SK-N-MC (cell line): ENCODE measurements at regions not wholly inside any gene's neighbourhood (a gene's known extent, or its start where the extent isn't known, plus 50 kb on each side); places are given as distances from the start of the nearest gene placed in this dataset.
"Not testable (repeated sequence)": the region's sequence is repeated elsewhere in the genome, so short reads cannot be mapped to it uniquely, and the experiment has no call there.

ENCODE experiments used
- DNase-seq: peaks from one replicate; pipeline ENCODE4 v3.0.0-alpha.2; 2011; ENCODE audit warnings: low read depth, low spot score
- H3K27ac ChIP-seq: fragments of 200-600 bp; sonication (generic); 2 replicates; pipeline ENCODE4 v1.5.1; 2016; ENCODE audit warnings: mixed run types
- H3K36me3 ChIP-seq: fragments of 200-600 bp; sonication (generic); 2 replicates; pipeline ENCODE4 v1.6.1; 2017; ENCODE audit warnings: antibody characterized with exemption, low read length, mixed read lengths; ENCODE audit not compliant: insufficient read depth
- H3K4me3 ChIP-seq: fragments of 200-600 bp; sonication (generic); 2 replicates; pipeline ENCODE4 v1.5.1; 2016
- H3K9ac ChIP-seq: fragments of 200-600 bp; sonication (generic); 2 replicates; pipeline ENCODE4 v1.8.0; 2017; ENCODE audit warnings: mixed run types, mixed read lengths; ENCODE audit not compliant: insufficient read length
- H3K9me3 ChIP-seq: fragments of 200-600 bp; sonication (generic); 2 replicates; pipeline ENCODE4 v1.6.1; 2017; ENCODE audit warnings: low read depth, mild to moderate bottlenecking, antibody characterized with exemption, low read length, moderate library complexity, mixed read lengths
- EZH2 ChIP-seq: fragments of 200-600 bp; sonication (generic); IDR thresholded peaks from one replicate; pipeline ENCODE4 v1.6.1; 2017; ENCODE audit warnings: antibody characterized with exemption
- FOXP2 ChIP-seq: optimal IDR thresholded peaks from 2 replicates; pipeline ENCODE3; 2011; ENCODE audit warnings: mild to moderate bottlenecking, moderate library complexity; ENCODE audit not compliant: insufficient read depth; ENCODE audit errors: extremely low read length, control extremely low read depth
- POLR2AphosphoS5 ChIP-seq: IDR thresholded peaks from 2 replicates; pipeline ENCODE4 v1.6.1; 2012; ENCODE audit warnings: mild to moderate bottlenecking, low read depth, low read length, borderline replicate concordance

DNA sequence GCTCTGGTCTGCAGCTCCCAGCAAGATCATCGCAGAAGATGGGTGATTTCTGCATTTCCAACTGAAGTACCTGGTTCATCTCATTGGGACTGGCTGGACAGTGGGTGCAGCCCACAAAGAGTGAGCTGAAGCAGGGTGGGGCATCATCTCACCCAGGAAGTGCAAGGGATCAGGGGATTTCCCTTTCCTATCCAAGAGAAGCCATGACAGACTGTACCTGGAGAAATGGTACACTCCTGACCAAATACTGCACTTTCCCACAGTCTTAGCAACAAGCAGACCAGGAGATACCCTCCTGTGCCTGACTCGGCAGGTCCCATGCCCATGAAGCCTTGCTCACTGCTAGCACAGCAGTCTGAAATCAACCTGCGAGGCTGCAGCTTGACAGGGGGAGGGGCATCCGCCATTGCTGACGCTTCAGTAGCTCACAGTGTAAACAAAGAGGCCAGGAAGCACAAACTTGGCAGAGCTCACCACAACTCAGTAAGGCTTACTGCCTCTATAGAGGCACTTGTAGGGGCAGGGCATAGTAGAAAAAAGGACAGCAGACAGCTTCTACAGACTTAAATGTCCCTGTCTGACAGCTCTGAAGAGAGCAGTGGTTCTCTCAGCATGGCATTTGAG, 60.5 kb downstream of the AREG start:
- not testable (repeated sequence) for DNase-seq, H3K27ac ChIP-seq

DNA sequence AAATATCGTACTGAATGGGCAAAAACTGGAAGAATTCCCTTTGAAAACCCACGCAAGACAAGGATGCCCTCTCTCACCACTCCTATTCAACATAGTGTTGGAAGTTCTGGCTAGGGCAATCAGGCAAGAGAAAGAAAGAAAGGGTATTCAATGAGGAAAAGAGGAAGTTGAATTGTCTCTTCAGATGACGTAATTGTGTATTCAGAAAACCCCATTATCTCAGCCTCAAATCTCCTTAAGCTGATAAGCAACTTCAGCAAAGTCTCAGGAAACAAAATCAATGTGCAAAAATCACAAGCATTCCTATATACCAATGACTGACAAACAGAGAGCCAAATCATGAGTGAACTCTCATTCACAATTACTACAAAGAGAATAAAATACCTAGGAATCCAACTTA, 64.4 kb downstream of the AREG start:
- H3K9me3 ChIP-seq, H3K4me3 ChIP-seq, H3K9ac ChIP-seq, H3K36me3 ChIP-seq, H3K27ac ChIP-seq, DNase-seq: not testable (repeated sequence)

More for the DNA sequence above, 60.5 kb downstream of the AREG start:
- not testable (repeated sequence) for H3K9me3 ChIP-seq, H3K4me3 ChIP-seq, H3K9ac ChIP-seq, H3K36me3 ChIP-seq

DNA sequence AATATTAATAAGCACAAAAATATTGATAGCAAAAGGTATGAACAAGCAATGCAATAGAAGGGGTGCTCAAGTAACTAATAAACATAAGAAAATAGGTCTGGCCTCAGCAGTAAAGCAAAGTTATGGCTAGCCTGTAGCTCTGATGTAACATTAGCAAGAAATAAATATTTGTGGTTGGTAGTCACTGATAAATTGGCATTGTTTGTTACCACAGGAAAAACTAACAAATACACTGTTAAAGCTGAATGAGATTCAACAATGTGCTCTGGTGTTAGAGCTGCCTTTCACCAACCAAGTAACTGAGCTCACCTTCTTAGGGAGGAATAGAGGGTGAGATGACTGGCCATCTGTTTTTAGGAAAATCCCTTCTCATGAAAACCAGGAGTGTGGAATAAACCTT, 71.4 kb downstream of the AREG start:
- H3K4me3 ChIP-seq, result no peak overlapping the region
- DNase-seq, result no peak
- TF ChIP-seq POLR2AphosphoS5, result no peak
- TF ChIP-seq FOXP2, result no peak
- TF ChIP-seq EZH2, result no peak
- no peak overlapping the region for H3K27ac ChIP-seq
- H3K9me3 ChIP-seq, result no peaks in the 10 kb centered on the region
- H3K36me3 ChIP-seq, result no peaks in the 10 kb centered on the region
- no peak overlapping the region for H3K9ac ChIP-seq

DNA sequence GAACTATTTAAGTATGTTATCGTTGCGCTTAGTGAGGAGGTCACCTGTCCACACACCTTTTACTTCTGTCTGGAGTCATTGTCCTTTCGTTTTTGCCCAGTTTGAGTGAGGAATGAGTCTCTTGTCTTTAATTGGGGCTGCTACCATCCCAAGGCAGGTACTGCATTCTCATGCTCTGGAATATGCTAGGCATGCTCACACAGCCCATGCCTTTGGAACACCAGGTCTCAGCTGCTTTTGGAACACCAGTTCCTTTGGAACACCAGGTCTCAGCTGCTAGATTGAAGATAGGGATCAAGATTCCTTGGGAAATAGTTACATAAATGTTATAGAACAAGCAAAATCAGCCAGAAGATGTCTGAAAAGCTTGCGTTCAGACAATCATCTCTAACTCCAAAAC, 73.1 kb downstream of the AREG start:
- TF ChIP-seq EZH2, result no peak
- no peak for TF ChIP-seq POLR2AphosphoS5
- no peak for TF ChIP-seq FOXP2
- no peak for DNase-seq
- H3K9me3 ChIP-seq, result no peaks in the 10 kb centered on the region
- H3K9ac ChIP-seq, result no peak overlapping the region
- no peak overlapping the region for H3K27ac ChIP-seq
- no peaks in the 10 kb centered on the region for H3K36me3 ChIP-seq
- H3K4me3 ChIP-seq, result no peak overlapping the region

DNA sequence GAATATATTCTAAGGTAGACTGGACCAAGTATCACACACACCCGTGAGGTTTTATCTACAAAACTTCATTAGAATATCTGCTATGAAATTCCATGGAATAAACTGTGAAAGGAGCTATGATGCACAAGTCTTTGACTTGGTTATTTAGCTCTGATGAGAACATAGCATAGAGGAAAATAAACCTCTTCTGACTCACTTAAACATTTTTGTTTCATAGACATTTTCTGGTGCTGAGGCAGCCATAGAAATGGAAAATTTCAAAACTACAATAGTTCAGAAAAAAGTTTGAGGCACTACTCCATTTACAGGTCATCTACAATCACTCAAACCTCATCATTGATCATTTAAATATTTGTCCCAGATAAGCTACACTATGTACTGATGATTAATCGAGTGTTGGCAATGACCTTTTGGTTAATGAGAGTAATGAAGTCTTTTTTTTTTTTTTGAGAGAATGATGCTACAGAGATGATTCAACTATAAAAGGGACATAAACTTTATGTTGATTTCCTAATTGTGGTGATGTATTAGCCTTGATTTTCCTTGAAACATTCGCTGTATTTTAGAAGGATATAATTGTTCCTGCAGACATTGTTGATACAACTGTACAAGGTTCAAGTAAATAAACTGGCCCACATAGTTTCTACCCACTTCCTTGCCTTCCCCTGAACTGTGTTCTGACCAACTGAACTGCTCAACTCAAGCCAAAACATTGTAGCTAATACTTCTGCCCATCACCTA, 77.5 kb downstream of the AREG start:
- Histone ChIP-seq H3K27ac (no peak overlapping the region), H3K4me3 (no peak overlapping the region), H3K9me3 (no peaks in the 10 kb centered on the region), H3K9ac (no peak overlapping the region), H3K36me3 (no peaks in the 10 kb centered on the region)
- TF ChIP-seq EZH2 (no peak), FOXP2 (no peak), POLR2AphosphoS5 (no peak)
- no peak for DNase-seq

DNA sequence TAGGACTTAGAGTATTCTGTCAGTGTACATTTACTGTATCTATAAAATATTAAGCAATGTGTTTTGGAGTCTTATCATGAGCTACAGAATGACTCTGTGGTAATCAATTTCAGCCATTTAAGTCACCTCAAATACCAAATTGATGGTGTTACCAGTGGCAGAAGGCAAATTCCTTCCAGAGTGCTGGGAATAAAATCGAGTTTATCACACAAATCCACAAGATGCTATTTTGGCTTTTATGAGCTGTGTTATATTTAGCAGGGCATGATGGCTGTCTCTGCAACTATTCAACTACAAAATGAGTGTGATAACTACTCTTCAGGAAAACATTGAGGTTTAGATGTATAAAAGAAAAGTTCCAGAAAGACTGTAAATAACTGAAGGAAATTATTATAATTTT, 78.2 kb downstream of the AREG start:
- Histone ChIP-seq H3K36me3 (no peaks in the 10 kb centered on the region), H3K4me3 (no peak overlapping the region), H3K27ac (no peak overlapping the region), H3K9me3 (no peaks in the 10 kb centered on the region), H3K9ac (no peak overlapping the region)
- TF ChIP-seq POLR2AphosphoS5 (no peak), FOXP2 (no peak), EZH2 (no peak)
- no peak for DNase-seq

DNA sequence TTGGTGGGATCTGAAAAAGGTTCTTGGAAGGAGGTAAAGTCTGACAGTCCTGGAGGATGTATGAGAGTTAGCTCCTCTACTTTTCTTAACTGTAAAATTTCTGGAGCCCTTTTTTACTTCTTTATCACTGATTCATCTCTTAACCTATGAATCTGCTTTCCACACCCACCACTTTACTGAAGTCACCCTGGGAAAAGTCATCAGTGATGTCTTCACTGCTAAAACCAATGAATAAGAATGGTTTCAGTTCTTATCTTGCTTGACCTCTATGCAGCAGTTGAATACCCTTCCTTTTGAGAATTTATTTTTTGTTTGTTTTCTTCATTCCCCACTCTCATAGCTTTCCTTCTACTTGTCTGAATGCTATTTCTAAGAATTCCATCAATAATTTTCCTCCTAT, 80.0 kb downstream of the AREG start:
- Histone ChIP-seq H3K4me3 (no peak overlapping the region), H3K9ac (no peak overlapping the region), H3K36me3 (no peaks in the 10 kb centered on the region), H3K9me3 (no peaks in the 10 kb centered on the region), H3K27ac (no peak overlapping the region)
- no peak for DNase-seq
- no peak for TF ChIP-seq FOXP2
- TF ChIP-seq EZH2, result no peak
- no peak for TF ChIP-seq POLR2AphosphoS5

DNA sequence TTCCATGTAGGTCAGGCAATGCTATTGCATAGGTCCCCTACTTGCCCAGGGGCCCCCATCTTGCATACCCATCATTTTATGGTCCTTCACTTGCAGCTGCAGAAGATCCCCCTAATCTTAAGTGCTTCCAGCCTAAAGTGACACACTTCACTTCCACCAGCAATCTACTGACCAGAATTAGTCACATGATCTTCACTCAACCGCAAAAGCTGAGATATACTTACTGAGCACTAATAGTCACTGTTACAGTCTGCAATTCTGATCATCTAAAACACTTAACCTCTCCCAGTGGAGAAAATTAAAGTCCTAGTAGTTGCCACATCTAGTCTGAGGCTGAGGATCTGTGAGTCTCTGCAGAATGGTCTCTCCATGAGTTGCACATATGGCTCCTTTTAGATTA, 82.1 kb downstream of the AREG start:
- no peak overlapping the region for H3K4me3 ChIP-seq
- H3K9ac ChIP-seq, result no peak overlapping the region
- no peaks in the 10 kb centered on the region for H3K9me3 ChIP-seq
- DNase-seq, result no peak
- no peak for TF ChIP-seq POLR2AphosphoS5
- no peak for TF ChIP-seq EZH2
- TF ChIP-seq FOXP2, result no peak
- H3K36me3 ChIP-seq, result no peaks in the 10 kb centered on the region
- H3K27ac ChIP-seq, result no peak overlapping the region

DNA sequence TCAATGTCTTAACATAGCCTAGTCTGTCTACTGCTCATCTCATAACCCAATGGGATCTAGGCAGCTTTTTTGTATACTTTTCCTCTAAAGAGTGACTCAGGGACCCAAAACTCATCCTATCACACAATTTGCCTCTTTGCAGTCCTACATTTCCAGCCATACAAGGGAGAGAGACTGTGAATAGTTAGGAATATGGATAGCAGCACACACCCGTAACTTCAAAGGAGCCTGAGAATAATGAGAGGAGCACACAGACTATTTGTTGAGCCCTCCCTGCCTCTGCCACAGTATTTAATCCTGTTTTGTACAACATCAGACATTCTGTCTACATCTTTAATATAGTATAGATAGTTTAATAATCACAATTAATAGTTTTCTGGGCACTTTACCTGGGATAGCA, 83.2 kb downstream of the AREG start:
- Histone ChIP-seq H3K9ac (no peak overlapping the region), H3K36me3 (no peaks in the 10 kb centered on the region), H3K4me3 (no peak overlapping the region), H3K27ac (no peak overlapping the region), H3K9me3 (no peaks in the 10 kb centered on the region)
- DNase-seq, result no peak
- no peak for TF ChIP-seq FOXP2
- no peak for TF ChIP-seq EZH2
- no peak for TF ChIP-seq POLR2AphosphoS5
